ENCODE measurements at regions not wholly inside any gene's neighbourhood (a gene's known extent, or its start where the extent isn't known, plus 50 kb on each side); places are given as distances from the start of the nearest gene placed in this dataset.

DNA sequence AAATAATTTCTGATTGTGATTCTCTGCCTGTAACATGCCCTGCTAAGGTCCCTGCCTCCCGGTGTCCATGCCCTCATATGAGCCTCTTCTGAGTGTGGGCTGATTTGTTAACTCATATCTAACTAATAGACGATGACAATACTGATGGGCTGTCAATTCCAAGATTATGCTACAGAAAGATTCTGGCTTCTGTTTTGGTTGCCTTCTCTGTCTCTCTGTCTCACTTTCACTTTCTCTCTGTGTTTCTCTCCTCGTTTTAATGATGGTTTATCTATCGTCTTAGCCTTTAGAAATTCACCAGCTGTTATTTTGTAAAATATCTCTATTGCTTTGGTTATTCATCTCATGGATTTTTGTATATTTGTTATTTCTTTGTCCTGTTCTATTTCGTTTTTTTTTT is 312.5 kb upstream of the ANXA10 start:
- no peak for DNase-seq (ENCODE audit: low spot score)
- POLR2A ChIA-PET (ENCODE audit: low non-redundant PET): no interaction called here
- CTCF ChIA-PET: no interaction called here

DNA sequence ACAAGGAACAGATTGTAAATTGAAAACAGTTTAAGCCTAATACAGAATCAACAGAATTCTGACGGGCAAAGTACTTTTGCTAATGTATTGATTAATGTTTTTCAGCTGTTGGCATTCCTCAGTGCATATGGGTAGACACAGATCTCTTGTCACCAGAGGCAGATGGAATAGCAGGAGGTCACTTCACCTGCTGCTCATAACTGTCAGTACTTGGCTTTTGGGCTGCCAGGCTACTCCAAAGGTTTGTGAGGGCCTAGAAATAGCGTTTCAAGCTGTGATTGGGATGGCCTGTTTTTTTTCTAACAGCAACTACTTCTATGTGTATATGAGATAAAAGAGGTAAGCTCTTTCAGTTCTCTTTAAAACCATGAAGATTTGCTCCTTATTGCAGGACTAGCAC is 307.5 kb upstream of the ANXA10 start:
- POLR2A ChIA-PET (ENCODE audit: low non-redundant PET): no interaction called here
- no peak overlapping the region for H3K27ac ChIP-seq
- no peak for DNase-seq (ENCODE audit: low spot score)
- TF ChIP-seq, protein P1, sequence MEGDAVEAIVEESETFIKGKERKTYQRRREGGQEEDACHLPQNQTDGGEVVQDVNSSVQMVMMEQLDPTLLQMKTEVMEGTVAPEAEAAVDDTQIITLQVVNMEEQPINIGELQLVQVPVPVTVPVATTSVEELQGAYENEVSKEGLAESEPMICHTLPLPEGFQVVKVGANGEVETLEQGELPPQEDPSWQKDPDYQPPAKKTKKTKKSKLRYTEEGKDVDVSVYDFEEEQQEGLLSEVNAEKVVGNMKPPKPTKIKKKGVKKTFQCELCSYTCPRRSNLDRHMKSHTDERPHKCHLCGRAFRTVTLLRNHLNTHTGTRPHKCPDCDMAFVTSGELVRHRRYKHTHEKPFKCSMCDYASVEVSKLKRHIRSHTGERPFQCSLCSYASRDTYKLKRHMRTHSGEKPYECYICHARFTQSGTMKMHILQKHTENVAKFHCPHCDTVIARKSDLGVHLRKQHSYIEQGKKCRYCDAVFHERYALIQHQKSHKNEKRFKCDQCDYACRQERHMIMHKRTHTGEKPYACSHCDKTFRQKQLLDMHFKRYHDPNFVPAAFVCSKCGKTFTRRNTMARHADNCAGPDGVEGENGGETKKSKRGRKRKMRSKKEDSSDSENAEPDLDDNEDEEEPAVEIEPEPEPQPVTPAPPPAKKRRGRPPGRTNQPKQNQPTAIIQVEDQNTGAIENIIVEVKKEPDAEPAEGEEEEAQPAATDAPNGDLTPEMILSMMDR (conservative IDR thresholded peaks at IDR 0.05; ENCODE audit: low read depth): no peak
- CTCF ChIA-PET: interaction anchor here (0.7 kb wide), 1 partner anchor 171 kb away, joined by 4 read pairs; no protein-coding TSS in a partner anchor

More for the DNA sequence above, 312.5 kb upstream of the ANXA10 start:
- H3K27ac ChIP-seq: no peak overlapping the region
- TF ChIP-seq, protein P1 (conservative IDR thresholded peaks at IDR 0.05; ENCODE audit: low read depth): no peak

DNA sequence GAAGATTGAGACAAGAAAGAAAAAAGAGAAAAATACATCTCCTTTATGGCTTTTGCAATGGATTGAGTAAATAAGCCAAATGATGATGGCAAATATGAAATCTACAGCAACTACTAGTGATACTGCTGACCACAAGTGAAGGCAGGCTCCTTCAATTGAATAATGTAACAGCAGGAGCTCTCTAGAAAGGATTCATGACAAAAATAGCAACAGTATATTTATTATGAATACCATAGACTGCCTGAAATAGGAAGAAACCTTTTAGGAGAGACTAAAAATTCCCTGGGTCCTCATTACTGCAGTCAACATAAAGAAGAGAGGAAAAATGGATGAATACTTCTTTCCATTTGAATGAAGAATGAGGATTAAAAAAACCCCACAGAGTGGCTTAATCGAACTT is 306.8 kb upstream of the ANXA10 start:
- ChIA-PET POLR2A (ENCODE audit: low non-redundant PET) (no interaction called here), CTCF (interaction anchor here (0.7 kb wide), 1 partner anchor 171 kb away, joined by 4 read pairs; no protein-coding TSS in a partner anchor)
- H3K27ac ChIP-seq: no peak overlapping the region
- DNase-seq (ENCODE audit: low spot score): no peak
- TF ChIP-seq, protein P1 (conservative IDR thresholded peaks at IDR 0.05; ENCODE audit: low read depth): no peak

DNA sequence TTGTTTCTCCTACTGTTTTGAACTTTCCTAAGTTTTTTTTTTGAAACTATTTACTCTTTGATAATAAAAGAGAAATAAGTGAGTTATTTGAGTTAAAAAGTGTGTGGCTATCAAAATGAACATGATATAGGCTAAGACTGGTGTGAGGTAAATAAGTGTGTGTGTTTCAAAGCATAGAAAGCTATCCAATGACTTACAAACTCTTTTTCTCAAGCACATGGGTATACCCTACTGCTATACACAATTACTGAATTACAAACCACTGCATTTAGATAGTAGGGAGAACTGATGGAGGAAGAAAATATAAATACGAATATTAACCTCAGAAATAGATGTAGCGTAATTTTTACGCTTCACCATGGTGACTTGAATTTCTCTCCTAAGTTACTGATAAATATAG is 305.8 kb upstream of the ANXA10 start:
- DNase-seq (ENCODE audit: low spot score): no peak
- POLR2A ChIA-PET (ENCODE audit: low non-redundant PET): no interaction called here
- H3K27ac ChIP-seq: no peak overlapping the region
- CTCF ChIA-PET: no interaction called here
- TF ChIP-seq, protein P1 (conservative IDR thresholded peaks at IDR 0.05; ENCODE audit: low read depth): no peak

DNA sequence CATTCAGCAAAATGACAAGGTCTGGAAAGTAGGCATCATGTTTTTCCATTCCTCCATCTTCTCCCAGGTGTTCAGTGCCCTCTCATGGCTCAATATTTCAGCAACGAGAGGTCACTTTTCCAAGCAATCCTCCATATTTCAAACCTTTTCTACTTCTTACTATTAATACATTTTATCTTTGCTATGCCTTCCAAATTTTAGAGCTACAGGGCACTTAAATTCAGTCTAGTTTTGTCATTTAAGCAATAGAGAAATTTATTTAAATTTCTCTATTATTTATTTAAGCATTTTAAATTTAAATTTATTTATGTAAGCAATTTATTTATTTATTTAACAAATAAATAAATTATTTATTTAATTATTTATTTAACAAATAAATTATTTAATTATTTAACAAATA is 305.1 kb upstream of the ANXA10 start:
- ChIA-PET CTCF (no interaction called here), POLR2A (ENCODE audit: low non-redundant PET) (no interaction called here)
- DNase-seq (ENCODE audit: low spot score): no peak
- H3K27ac ChIP-seq: no peak overlapping the region
- TF ChIP-seq, protein P1 (conservative IDR thresholded peaks at IDR 0.05; ENCODE audit: low read depth): no peak

DNA sequence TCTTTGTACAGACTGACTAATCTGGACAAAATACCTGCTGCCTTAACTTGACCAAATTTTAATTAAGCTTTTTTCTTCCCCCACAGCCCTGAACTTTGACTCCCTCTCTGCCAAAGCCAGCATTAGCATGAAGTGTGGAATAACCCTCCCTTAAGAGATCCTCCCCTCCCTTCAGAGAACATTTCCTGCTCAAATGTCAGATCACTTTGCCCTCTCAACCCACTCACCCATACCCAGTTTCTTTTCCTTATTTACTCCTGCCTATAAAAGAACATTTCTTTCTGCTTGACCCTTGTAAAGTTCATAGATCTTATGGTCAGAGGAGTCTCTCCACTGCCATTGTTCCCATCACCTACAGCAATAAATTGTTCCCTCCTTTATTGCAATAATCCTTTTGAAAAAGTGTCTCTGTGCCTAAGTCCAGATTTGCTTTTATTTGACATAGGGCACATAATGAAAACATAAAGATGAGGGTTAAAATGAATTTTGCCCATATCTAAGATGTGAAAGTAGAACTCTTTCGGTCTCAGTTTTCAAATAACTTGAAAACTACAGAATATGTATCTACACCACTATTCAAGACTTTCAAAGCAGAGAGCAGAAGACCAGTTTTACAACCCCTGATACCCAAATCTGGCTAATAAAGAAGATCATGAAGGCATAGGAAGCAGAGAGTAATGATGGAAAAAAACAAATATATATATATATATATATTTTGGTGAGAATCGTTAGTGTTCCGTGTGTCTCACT is 289.7 kb upstream of the ANXA10 start:
- ChIA-PET CTCF (no interaction called here), POLR2A (ENCODE audit: low non-redundant PET) (no interaction called here)
- TF ChIP-seq, protein P1 (conservative IDR thresholded peaks at IDR 0.05; ENCODE audit: low read depth): no peak
- H3K27ac ChIP-seq: no peak overlapping the region
- DNase-seq (ENCODE audit: low spot score): no peak
